IPS-NIHi7 (cell line): ENCODE measurements at regions not wholly inside any gene's neighbourhood (a gene's known extent, or its start where the extent isn't known, plus 50 kb on each side); places are given as distances from the start of the nearest gene placed in this dataset.

Experiments
- DNase-seq: peaks from one replicate; pipeline ENCODE4 v3.0.0; 2012; ENCODE audit warnings: mixed read lengths; ENCODE audit errors: extremely low spot score

GRCh38 chr6:94376876-94377275 is 957.5 kb upstream of the EPHA7 start:
- DNase-seq, result no peak

GRCh38 chr6:94372229-94372628 is 952.9 kb upstream of the EPHA7 start:
- no peak for DNase-seq

GRCh38 chr6:94367316-94367715 is 948.0 kb upstream of the EPHA7 start:
- DNase-seq, result no peak

- no peak for DNase-seq
Observed at GRCh38 chr6:94362061-94362864, 942.9 kb upstream of the EPHA7 start.

GRCh38 chr6:94361304-94362060 is 942.1 kb upstream of the EPHA7 start:
- no peak for DNase-seq

GRCh38 chr6:94357381-94357980 is 938.1 kb upstream of the EPHA7 start:
- DNase-seq, result no peak

GRCh38 chr6:94350833-94351232 is 931.5 kb upstream of the EPHA7 start:
- DNase-seq, result no peak

- no peak for DNase-seq
Observed at GRCh38 chr6:94349227-94349626, 929.9 kb upstream of the EPHA7 start.

GRCh38 chr6:94344866-94345265 is 925.5 kb upstream of the EPHA7 start:
- no peak for DNase-seq

GRCh38 chr6:94341173-94341572 is 921.8 kb upstream of the EPHA7 start:
- peak; percentile 21 for DNase-seq

GRCh38 chr6:94323853-94324252 is 904.5 kb upstream of the EPHA7 start:
- peak; percentile 19 for DNase-seq

- no peak for DNase-seq
Observed at GRCh38 chr6:94300424-94301144, 881.2 kb upstream of the EPHA7 start.

GRCh38 chr6:94289131-94289530 is 869.8 kb upstream of the EPHA7 start:
- DNase-seq, result peak; percentile 14

- no peak for DNase-seq
Observed at GRCh38 chr6:94278146-94278545, 858.8 kb upstream of the EPHA7 start.

GRCh38 chr6:94272327-94272726 is 853.0 kb upstream of the EPHA7 start:
- DNase-seq, result peak; percentile 10

- DNase-seq, result peak; percentile 14
Observed at GRCh38 chr6:94270091-94270948, 851.0 kb upstream of the EPHA7 start.

- DNase-seq, result peak; percentile 9
Observed at GRCh38 chr6:94269256-94269655, 849.9 kb upstream of the EPHA7 start.

- DNase-seq, result no peak
Observed at GRCh38 chr6:94260765-94261164, 841.4 kb upstream of the EPHA7 start.

GRCh38 chr6:94254689-94255088 is 835.3 kb upstream of the EPHA7 start:
- DNase-seq, result no peak

GRCh38 chr6:94251878-94252277 is 832.5 kb upstream of the EPHA7 start:
- DNase-seq, result no peak

- no peak for DNase-seq
Observed at GRCh38 chr6:94245395-94245794, 826.0 kb upstream of the EPHA7 start.
